ENCODE measurements at regions not wholly inside any gene's neighbourhood (a gene's known extent, or its start where the extent isn't known, plus 50 kb on each side); places are given as distances from the start of the nearest gene placed in this dataset.

DNA sequence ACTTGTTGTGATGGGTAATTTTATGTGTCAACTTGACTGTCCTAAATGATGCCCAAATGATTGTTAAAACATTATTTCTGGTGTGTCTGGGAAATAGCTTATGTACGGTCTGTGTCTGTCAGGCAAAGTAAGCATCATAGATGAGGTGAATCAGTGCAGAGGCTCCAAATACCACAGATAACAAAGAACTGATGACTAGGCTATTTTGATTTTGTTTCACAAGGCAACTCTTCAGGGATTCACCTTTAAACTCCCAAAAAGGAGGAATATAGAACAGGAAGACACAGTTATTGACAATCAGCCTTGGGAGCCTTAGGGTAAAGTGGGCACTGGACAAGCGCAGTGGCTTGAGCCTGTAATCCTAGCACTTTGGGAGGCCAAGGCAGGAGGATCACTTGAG is 290.7 kb downstream of the PCDH10 start:
- Mint-ChIP-seq H3K27me3 (ENCODE audit: insufficient read depth, unreplicated experiment) (peaks cover 15% of the 10 kb centered on the region), H3K36me3 (ENCODE audit: insufficient read depth, unreplicated experiment) (no peaks in the 10 kb centered on the region), H3K4me3 (ENCODE audit: unreplicated experiment) (no peak overlapping the region), H3K4me1 (ENCODE audit: insufficient read depth, unreplicated experiment) (no peaks in the 10 kb centered on the region), H3K27ac (ENCODE audit: low read depth, unreplicated experiment) (no peak overlapping the region), H3K9me3 (ENCODE audit: unreplicated experiment) (no peaks in the 10 kb centered on the region)
- BruUV-seq (replicated peaks) = no TSS peak
- DNase-seq (ENCODE audit: unreplicated experiment) = no peak
- intact Hi-C loops (cut with micrococcal nuclease) = no loop called here
- ChIA-PET CTCF (interaction anchor here (1.4 kb wide), 1 partner anchor 9 kb away, joined by 4 read pairs; no protein-coding TSS in a partner anchor), POLR2A (no interaction called here)
- TF ChIP-seq, protein P1, sequence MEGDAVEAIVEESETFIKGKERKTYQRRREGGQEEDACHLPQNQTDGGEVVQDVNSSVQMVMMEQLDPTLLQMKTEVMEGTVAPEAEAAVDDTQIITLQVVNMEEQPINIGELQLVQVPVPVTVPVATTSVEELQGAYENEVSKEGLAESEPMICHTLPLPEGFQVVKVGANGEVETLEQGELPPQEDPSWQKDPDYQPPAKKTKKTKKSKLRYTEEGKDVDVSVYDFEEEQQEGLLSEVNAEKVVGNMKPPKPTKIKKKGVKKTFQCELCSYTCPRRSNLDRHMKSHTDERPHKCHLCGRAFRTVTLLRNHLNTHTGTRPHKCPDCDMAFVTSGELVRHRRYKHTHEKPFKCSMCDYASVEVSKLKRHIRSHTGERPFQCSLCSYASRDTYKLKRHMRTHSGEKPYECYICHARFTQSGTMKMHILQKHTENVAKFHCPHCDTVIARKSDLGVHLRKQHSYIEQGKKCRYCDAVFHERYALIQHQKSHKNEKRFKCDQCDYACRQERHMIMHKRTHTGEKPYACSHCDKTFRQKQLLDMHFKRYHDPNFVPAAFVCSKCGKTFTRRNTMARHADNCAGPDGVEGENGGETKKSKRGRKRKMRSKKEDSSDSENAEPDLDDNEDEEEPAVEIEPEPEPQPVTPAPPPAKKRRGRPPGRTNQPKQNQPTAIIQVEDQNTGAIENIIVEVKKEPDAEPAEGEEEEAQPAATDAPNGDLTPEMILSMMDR (IDR thresholded peaks at IDR 0.05; ENCODE audit: unreplicated experiment) = no peak

DNA sequence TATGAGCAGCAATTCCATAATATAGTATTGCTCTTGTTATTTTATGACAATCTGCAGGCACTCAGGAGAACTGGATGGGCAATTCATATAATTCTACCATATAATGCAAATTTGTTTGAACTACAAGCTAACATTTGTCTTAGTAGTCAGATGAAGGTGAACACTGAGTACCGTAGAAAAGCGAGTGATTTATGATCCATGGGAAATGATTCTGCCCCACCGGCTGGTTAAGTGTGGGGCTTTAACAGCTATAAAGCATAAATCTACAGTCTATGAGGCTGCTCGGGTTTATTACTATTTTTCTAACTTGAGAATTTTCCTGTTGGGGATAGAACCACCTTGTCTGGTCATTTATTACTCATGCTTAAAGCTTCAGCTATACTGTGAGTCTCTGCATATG is 275.5 kb downstream of the PCDH10 start:
- Mint-ChIP-seq H3K4me3 (ENCODE audit: unreplicated experiment) (no peak overlapping the region), H3K27ac (ENCODE audit: low read depth, unreplicated experiment) (no peak overlapping the region), H3K4me1 (ENCODE audit: insufficient read depth, unreplicated experiment) (no peaks in the 10 kb centered on the region), H3K27me3 (ENCODE audit: insufficient read depth, unreplicated experiment) (no peaks in the 10 kb centered on the region), H3K9me3 (ENCODE audit: unreplicated experiment) (no peaks in the 10 kb centered on the region), H3K36me3 (ENCODE audit: insufficient read depth, unreplicated experiment) (no peaks in the 10 kb centered on the region)
- BruUV-seq (replicated peaks) = no TSS peak
- TF ChIP-seq, protein P1 (IDR thresholded peaks at IDR 0.05; ENCODE audit: unreplicated experiment) = no peak
- no peak for DNase-seq (ENCODE audit: unreplicated experiment)
- CTCF ChIA-PET = no interaction called here
- POLR2A ChIA-PET = no interaction called here
- intact Hi-C loops (cut with micrococcal nuclease) = no loop called here

DNA sequence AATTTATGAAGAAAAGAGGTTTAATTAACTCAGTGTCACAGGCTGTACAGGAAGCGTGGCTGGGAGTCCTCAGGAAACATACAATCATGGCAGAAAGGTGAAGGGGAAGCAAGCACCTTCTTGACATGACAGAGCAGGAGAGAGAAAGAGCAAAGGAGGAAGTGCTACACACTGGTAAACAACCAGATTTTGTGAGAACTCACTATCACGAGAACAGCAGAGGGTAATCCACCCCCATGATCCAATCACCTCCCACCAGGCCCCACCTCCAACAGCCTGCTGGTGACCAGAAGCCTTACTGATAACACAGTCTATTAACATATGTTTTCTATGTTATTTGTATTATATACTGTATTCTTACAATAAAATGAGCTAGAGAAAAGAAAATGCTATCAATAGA is 254.8 kb downstream of the PCDH10 start:
- TF ChIP-seq, protein P1 (IDR thresholded peaks at IDR 0.05; ENCODE audit: unreplicated experiment) = no peak
- no peaks in the 10 kb centered on the region for H3K27me3 Mint-ChIP-seq (ENCODE audit: insufficient read depth, unreplicated experiment)
- CTCF ChIA-PET = no interaction called here
- no peak overlapping the region for H3K27ac Mint-ChIP-seq (ENCODE audit: low read depth, unreplicated experiment)
- DNase-seq (ENCODE audit: unreplicated experiment) = no peak
- no peaks in the 10 kb centered on the region for H3K4me1 Mint-ChIP-seq (ENCODE audit: insufficient read depth, unreplicated experiment)
- peaks cover 7% of the 10 kb centered on the region for H3K9me3 Mint-ChIP-seq (ENCODE audit: unreplicated experiment)
- intact Hi-C loops (cut with micrococcal nuclease) = no loop called here
- H3K36me3 Mint-ChIP-seq (ENCODE audit: insufficient read depth, unreplicated experiment) = no peaks in the 10 kb centered on the region
- H3K4me3 Mint-ChIP-seq (ENCODE audit: unreplicated experiment) = no peak overlapping the region
- no TSS peak for BruUV-seq (replicated peaks)
- POLR2A ChIA-PET = interaction anchor here (0.7 kb wide), 1 partner anchor 23 kb away, joined by 3 read pairs; no protein-coding TSS in a partner anchor

- Mint-ChIP-seq H3K9me3 (ENCODE audit: unreplicated experiment) (peaks cover 7% of the 10 kb centered on the region), H3K27me3 (ENCODE audit: insufficient read depth, unreplicated experiment) (no peaks in the 10 kb centered on the region), H3K4me3 (ENCODE audit: unreplicated experiment) (no peak overlapping the region), H3K4me1 (ENCODE audit: insufficient read depth, unreplicated experiment) (no peaks in the 10 kb centered on the region), H3K36me3 (ENCODE audit: insufficient read depth, unreplicated experiment) (no peaks in the 10 kb centered on the region), H3K27ac (ENCODE audit: low read depth, unreplicated experiment) (no peak overlapping the region)
- DNase-seq (ENCODE audit: unreplicated experiment) = peak; percentile 20
- BruUV-seq (replicated peaks) = no TSS peak
- TF ChIP-seq, protein P1 (IDR thresholded peaks at IDR 0.05; ENCODE audit: unreplicated experiment) = no peak
- CTCF ChIA-PET = interaction anchor here (0.9 kb wide), 1 partner anchor 9 kb away, joined by 3 read pairs; no protein-coding TSS in a partner anchor
- intact Hi-C loops (cut with micrococcal nuclease) = no loop called here
- POLR2A ChIA-PET = interaction anchor here (0.7 kb wide), 1 partner anchor 15 kb away, joined by 3 read pairs; no protein-coding TSS in a partner anchor
Measured at GRCh38 chr4:133402616-133403015, 253.5 kb downstream of the PCDH10 start.

Data from MCF 10A (cell line).